ENCODE measurements at regions not wholly inside any gene's neighbourhood (a gene's known extent, or its start where the extent isn't known, plus 50 kb on each side); places are given as distances from the start of the nearest gene placed in this dataset.

GRCh38 chr7:47040795-47041347, 541.0 kb downstream of the TNS3 start:
- peak; percentile 3 for DNase-seq

GRCh38 chr7:47039904-47040303, 542.0 kb downstream of the TNS3 start:
- DNase-seq = no peak

GRCh38 chr7:47039089-47039648, 542.7 kb downstream of the TNS3 start:
- DNase-seq = no peak

DNA sequence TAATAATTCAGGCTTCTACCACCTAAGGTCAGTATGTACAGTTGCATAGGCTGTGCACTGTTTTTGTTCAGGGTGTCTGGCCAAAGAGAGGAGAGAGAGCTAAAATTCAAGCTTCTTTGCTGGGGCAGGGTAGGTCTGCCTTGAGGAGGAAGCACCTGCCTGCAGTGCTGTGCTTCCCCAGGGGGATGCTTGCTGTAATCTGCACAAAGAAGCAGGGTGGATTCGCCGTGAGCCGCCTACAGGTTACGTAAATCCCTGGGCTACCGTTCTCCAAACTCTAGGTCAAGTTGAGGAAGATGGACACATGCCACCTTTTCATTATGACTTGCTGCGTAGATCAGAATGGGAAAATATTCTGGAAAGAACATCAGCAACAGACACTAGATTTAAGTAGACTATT, 543.3 kb downstream of the TNS3 start:
- no peak for DNase-seq

DNA sequence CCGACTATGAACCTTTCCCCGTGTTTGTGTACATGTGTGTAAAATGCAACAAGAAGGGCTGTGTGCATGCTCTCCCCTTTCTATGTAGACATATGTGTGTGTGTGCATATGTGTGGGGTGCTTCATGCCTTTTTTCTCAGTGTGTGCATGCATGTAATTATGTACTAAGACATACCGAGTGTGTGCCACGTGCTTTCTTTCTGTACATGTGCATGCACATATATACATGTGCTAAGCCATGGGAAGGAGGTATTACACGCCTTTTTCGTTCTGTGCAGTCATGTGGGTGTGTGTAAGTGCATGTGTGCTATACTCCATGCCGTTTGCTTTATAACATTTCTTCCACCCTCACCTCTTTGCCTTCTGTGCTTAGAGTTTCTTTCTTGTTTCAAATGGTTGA, 544.3 kb downstream of the TNS3 start:
- no peak for DNase-seq

- DNase-seq = no peak
These were observed 545.0 kb downstream of the TNS3 start for GRCh38 chr7:47036909-47037308.

DNA sequence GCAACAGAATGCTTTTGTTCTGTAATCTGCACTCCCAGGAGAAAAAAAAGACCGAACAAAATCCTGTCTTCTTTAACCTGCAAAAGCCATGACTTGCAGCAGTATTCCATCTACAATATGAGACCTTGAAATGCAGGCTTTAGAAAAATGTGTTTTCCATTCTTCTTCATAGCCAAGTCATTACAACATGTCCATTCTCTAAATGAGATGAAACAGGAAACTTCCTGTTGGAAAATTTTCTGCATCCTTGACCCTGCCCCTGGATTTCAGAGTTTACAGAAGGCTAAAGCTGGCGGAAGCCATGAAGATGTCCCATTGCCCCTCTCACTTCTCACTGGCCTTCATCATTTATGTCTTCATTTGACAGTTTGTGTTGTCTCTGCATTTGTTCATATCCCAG, 546.4 kb downstream of the TNS3 start:
- no peak for DNase-seq

DNA sequence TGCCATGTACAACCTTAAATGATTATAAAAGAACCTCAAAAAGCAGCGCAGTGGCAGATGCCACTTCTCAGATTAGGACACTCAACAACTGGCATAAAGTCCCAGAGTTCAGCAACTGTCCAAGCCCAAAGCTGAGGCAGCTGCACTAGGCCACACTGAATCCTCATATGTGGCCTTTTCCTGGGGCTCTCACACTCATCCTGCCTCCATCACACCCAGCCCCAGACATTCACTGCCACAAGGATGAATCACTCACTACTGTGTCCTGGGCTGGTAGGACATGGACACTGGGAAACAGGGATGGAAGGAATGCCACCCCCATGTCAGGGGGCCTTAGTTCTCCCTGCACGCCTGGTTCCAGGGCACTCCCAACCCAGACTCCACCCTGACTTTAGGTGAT, 547.7 kb downstream of the TNS3 start:
- no peak for DNase-seq

DNA sequence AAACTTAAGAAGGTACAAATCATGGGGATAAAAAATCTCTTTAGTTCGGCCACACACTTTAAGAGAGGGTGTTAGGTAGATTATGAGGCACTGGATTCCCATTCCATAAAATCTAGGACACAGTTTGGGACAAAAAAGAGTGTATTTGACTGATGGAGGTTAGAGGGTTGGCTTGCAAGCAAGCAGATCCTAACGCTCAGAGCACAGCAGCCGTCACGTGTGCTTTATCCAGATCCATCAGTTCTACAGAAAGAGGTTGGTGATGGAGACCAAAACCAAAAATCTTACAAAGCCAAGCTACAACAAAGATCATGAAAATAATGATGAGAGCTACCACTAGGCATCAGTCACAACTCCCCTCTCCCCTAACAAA, 549.4 kb downstream of the TNS3 start:
- no peak for DNase-seq

DNA sequence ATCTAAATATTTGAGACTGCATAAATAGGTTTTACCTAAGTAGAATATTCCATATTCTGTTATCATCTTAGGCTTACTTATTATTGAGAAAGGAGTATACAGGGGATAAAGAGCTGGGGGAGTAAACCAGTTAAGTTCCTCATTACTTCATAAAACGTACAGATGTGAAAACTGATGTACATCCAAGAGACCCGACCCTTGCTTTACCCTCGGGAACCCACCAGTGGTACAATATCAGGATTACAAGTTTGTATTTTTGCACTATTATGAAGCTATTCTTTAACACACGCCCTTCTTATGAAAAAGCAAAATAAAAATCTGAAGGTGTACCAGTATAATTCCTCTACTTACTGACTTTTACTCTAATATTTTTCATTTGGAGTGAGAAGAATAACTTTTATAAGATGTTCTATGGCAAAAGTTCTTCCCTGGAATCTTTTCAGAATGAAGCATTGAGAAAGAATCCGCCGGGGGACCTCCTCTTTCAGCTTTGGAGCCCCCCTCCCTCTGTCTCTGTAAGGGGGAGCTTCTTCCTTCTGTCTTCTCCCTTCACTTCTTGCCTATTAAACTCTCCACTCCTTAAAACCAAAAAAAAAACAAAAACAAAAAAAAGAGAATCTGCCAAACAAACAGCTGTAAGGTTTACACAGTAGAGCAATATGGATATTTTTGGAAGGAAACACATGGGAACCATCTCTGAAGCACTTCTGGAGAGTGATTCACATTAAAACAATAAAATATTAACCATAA, 550.0 kb downstream of the TNS3 start:
- DNase-seq = no peak

- DNase-seq = no peak
These were observed 553.6 kb downstream of the TNS3 start for GRCh38 chr7:47028284-47028683.

GRCh38 chr7:47027695-47028240, 554.1 kb downstream of the TNS3 start:
- no peak for DNase-seq

- no peak for DNase-seq
These were observed 555.0 kb downstream of the TNS3 start for GRCh38 chr7:47026780-47027361.

- no peak for DNase-seq
These were observed 556.9 kb downstream of the TNS3 start for GRCh38 chr7:47024991-47025390.

DNA sequence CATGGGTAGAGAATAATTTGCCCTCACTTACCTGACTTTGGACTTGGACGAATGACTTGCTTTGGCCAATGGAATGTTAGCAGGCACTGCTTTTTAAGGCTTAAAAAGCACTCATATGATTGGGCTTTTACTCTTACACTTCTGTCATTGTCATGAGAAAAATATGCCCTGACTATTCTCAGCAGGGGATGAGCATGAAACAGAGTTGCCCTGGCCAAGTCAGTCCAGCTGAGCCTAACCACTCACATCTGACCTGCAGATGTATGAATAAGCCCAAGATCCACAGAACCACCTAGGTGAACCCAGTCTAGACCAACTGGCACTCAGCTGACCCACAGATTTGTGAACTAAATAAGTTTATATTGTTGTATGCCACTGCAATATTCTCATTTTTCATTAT, 573.5 kb downstream of the TNS3 start:
- no peak for DNase-seq

GRCh38 chr7:47007471-47007870, 574.4 kb downstream of the TNS3 start:
- DNase-seq = no peak

DNA sequence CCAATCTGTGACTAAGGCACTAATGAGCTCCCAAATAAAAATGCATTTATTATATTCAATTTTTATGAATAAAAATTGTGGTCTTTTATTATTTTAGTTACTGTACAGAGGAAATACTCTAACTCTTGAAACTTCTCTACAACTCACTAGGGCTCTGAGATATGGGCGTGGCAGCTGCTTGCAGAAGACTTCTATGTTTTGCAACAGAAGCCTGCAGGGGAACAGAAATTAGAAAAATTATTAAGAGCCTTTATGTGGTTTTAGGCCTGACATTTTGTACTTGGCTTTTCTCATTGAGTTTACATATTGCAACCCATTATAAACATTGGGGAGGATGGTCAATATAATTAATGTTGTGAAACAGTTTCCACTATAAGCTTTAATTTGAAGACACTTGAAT, 581.4 kb downstream of the TNS3 start:
- DNase-seq = no peak

- DNase-seq = no peak
These were observed 582.0 kb downstream of the TNS3 start for GRCh38 chr7:46999866-47000265.

DNA sequence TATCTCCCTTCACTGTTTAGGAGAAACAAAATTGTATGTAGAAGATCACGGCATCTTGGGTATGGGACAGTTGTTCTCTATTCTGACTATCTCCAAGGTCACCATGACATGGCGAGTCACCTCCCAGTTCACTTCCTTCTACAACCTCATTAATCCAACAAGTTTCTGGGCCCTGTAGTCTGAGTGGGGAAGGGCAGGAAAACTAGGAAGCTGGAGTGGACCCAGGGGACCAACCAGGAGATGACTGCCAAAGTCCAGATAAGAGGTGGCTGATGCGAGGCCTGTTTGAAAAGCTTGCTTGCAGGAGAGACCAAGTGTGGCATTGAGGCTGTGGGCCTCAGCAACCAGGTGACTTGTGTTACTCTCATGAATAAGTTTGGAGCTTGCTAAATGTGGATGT, 584.9 kb downstream of the TNS3 start:
- no peak for DNase-seq

- DNase-seq = no peak
These were observed 588.5 kb downstream of the TNS3 start for GRCh38 chr7:46993396-46993795.

- no peak for DNase-seq
These were observed 591.1 kb downstream of the TNS3 start for GRCh38 chr7:46990761-46991160.

- DNase-seq = no peak
These were observed 592.7 kb downstream of the TNS3 start for GRCh38 chr7:46989247-46989646.

DNA sequence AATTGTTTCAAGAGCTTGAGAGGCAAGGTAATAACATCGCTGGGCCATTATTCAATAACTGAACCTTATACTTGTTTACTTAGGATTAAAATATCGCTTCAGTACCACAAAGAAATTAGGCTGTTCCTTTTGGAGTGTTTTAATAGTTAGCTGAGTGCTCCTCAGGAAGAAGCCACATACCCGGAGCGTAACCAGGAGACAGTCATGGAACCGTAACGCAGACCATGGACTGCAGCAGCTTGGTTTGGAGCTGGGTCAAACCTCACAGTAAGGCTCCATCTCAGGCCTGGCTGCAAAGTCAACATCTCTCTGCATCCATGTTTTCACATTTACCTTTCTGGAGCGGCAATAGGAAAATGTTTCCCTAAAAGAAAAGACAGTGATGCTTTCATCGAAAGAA, 599.0 kb downstream of the TNS3 start:
- DNase-seq = no peak

GRCh38 chr7:46979439-46979838, 602.5 kb downstream of the TNS3 start:
- DNase-seq = no peak
